CD8-positive, alpha-beta memory T cell (primary cell): ENCODE measurements at regions not wholly inside any gene's neighbourhood (a gene's known extent, or its start where the extent isn't known, plus 50 kb on each side); places are given as distances from the start of the nearest gene placed in this dataset.
A peak's percentile ranks its signal among the peaks of the same experiment; 100 is the strongest.
"Not testable (repeated sequence)": the region's sequence is repeated elsewhere in the genome, so short reads cannot be mapped to it uniquely, and the experiment has no call there.

Experiments used
- CTCF ChIA-PET: fragments of 350-600 bp; sonication (Branson Sonifier 250); formaldehyde crosslinking; loops from one replicate; lab custom pipeline; 2021; ENCODE audit warnings: antibody characterized with exemption; lab: Charles Lee
- POLR2A ChIA-PET: fragments of 350-600 bp; sonication (Branson Sonifier 250); formaldehyde crosslinking; loops from one replicate; lab custom pipeline; 2021; ENCODE audit warnings: antibody characterized with exemption; lab: Charles Lee
- DNase-seq, 5 donors: peaks; one replicate each; pipeline versions ENCODE4 v3.0.0 to v3.0.0-alpha.2; 2020 to 2022; ENCODE audit warnings: mixed read lengths in 1 of 5
- H3K27ac ChIP-seq: one replicate; pipeline ENCODE4 v1.7.0; 2013; ENCODE audit warnings: low read depth, mild to moderate bottlenecking, low read length, moderate library complexity
- H3K27me3 ChIP-seq: 2 replicates; pipeline ENCODE4 v1.7.0; 2013; ENCODE audit warnings: low read length, mild to moderate bottlenecking; ENCODE audit not compliant: insufficient read depth, poor library complexity, severe bottlenecking
- H3K36me3 ChIP-seq: 2 replicates; pipeline ENCODE4 v1.7.0; 2013; ENCODE audit warnings: mild to moderate bottlenecking, low read length, moderate library complexity; ENCODE audit not compliant: insufficient read depth
- H3K4me1 ChIP-seq: 2 replicates; pipeline ENCODE4 v1.7.0; 2013; ENCODE audit warnings: mild to moderate bottlenecking, low read length, moderate library complexity; ENCODE audit not compliant: insufficient read depth
- H3K4me3 ChIP-seq: 2 replicates; pipeline ENCODE4 v1.7.0; 2013; ENCODE audit warnings: mild to moderate bottlenecking, low read length
- H3K9me3 ChIP-seq: 2 replicates; pipeline ENCODE4 v1.7.0; 2013; ENCODE audit warnings: mild to moderate bottlenecking, low read length
- H3K27ac Mint-ChIP-seq, 8 donors: one replicate each; pipeline ENCODE4 v1.8.0; 2020 to 2021; ENCODE audit warnings: mixed read lengths in 8 of 8, mild to moderate bottlenecking in 6 of 8, inconsistent platforms in 3 of 8, moderate library complexity in 3 of 8
- H3K27me3 Mint-ChIP-seq, 2 donors: one replicate each; pipeline ENCODE4 v1.8.0; 2020 to 2021; ENCODE audit warnings: mixed read lengths in 2 of 2, mild to moderate bottlenecking in 1 of 2, moderate library complexity in 1 of 2
- H3K36me3 Mint-ChIP-seq, 3 donors: one replicate each; pipeline ENCODE4 v1.8.0; 2020 to 2021; ENCODE audit warnings: mixed read lengths in 3 of 3, inconsistent platforms in 1 of 3, mild to moderate bottlenecking in 1 of 3
- H3K4me1 Mint-ChIP-seq, 3 donors: one replicate each; pipeline ENCODE4 v1.8.0; 2020 to 2021; ENCODE audit warnings: mixed read lengths in 3 of 3, inconsistent platforms in 1 of 3, mild to moderate bottlenecking in 1 of 3
- H3K4me3 Mint-ChIP-seq, 7 donors: one replicate each; pipeline ENCODE4 v1.8.0; 2020 to 2021; ENCODE audit warnings: mixed read lengths in 7 of 7, mild to moderate bottlenecking in 6 of 7, moderate library complexity in 4 of 7, inconsistent platforms in 2 of 7
- H3K9me3 Mint-ChIP-seq, 5 donors: one replicate each; pipeline ENCODE4 v1.8.0; 2020 to 2022; ENCODE audit warnings: mixed read lengths in 5 of 5, mild to moderate bottlenecking in 3 of 5, moderate library complexity in 2 of 5, inconsistent platforms in 1 of 5

GRCh38 chr14:106234525-106235254 is 708.3 kb downstream of the TMEM121 start:
- H3K4me1 ChIP-seq: peaks cover 20% of the 10 kb centered on the region
- H3K27ac ChIP-seq, H3K9me3 Mint-ChIP-seq, H3K36me3 ChIP-seq, H3K36me3 Mint-ChIP-seq, H3K27me3 ChIP-seq, H3K4me3 Mint-ChIP-seq, POLR2A ChIA-PET, H3K27ac Mint-ChIP-seq, H3K4me3 ChIP-seq, H3K9me3 ChIP-seq: not testable (repeated sequence)
- peaks cover 21 to 37% of the 10 kb centered on the region in 2 donors for H3K27me3 Mint-ChIP-seq
- H3K4me1 Mint-ChIP-seq: peaks cover 12 to 26% (median 22%) of the 10 kb centered on the region in 3 donors
- peak in 3 of 5 donors; percentile 10 to 50 (median 17) for DNase-seq
- CTCF ChIA-PET: interaction anchor here (0.9 to 1.7 kb wide), 3 partner anchors 10 to 13 kb away, joined by 3 to 4 read pairs (median 3); no protein-coding TSS in a partner anchor

- Histone ChIP-seq H3K9me3 (no peaks in the 10 kb centered on the region), H3K27ac (no peak overlapping the region), H3K27me3 (no peaks in the 10 kb centered on the region), H3K4me1 (peaks cover 14% of the 10 kb centered on the region), H3K4me3 (no peak overlapping the region), H3K36me3 (no peaks in the 10 kb centered on the region)
- no peak overlapping the region for H3K4me3 Mint-ChIP-seq
- no peaks in the 10 kb centered on the region for H3K9me3 Mint-ChIP-seq
- H3K27ac Mint-ChIP-seq: peak overlapping the region in 1 of 8 donors; percentile 15
- CTCF ChIA-PET: interaction anchor here (0.9 kb wide), 2 partner anchors 10 to 12 kb away, joined by 3 to 4 read pairs; no protein-coding TSS in a partner anchor
- H3K27me3 Mint-ChIP-seq: peaks cover 17 to 43% of the 10 kb centered on the region in 2 donors
- no peaks in the 10 kb centered on the region for H3K36me3 Mint-ChIP-seq
- POLR2A ChIA-PET: no interaction called here
- DNase-seq: no peak
- peaks cover 12 to 26% (median 22%) of the 10 kb centered on the region in 3 donors for H3K4me1 Mint-ChIP-seq
These were observed 709.2 kb downstream of the TMEM121 start for GRCh38 chr14:106235356-106236159.

- Mint-ChIP-seq H3K27me3 (peaks cover 36 to 62% of the 10 kb centered on the region in 2 donors), H3K9me3 (peaks cover 0 to 8% (median 5%) of the 10 kb centered on the region in 5 donors), H3K4me1 (no peaks in the 10 kb centered on the region), H3K36me3 (peaks cover 0 to 4% (median 0%) of the 10 kb centered on the region in 3 donors), H3K27ac (no peak overlapping the region), H3K4me3 (no peak overlapping the region)
- CTCF ChIA-PET: interaction anchor here (1.1 to 1.3 kb wide), 2 partner anchors 8 to 13 kb away, joined by 3 to 7 read pairs; no protein-coding TSS in a partner anchor
- no peaks in the 10 kb centered on the region for H3K36me3 ChIP-seq
- no peak for DNase-seq
- no peaks in the 10 kb centered on the region for H3K27me3 ChIP-seq
- no peak overlapping the region for H3K4me3 ChIP-seq
- no peaks in the 10 kb centered on the region for H3K4me1 ChIP-seq
- H3K9me3 ChIP-seq: no peaks in the 10 kb centered on the region
- POLR2A ChIA-PET: no interaction called here
- no peak overlapping the region for H3K27ac ChIP-seq
These were observed 722.2 kb downstream of the TMEM121 start for GRCh38 chr14:106248321-106249192.

- H3K4me1 Mint-ChIP-seq, H3K4me3 ChIP-seq, H3K36me3 Mint-ChIP-seq, H3K27me3 ChIP-seq, H3K36me3 ChIP-seq, H3K9me3 Mint-ChIP-seq, POLR2A ChIA-PET, H3K4me3 Mint-ChIP-seq, H3K27ac ChIP-seq, DNase-seq, H3K4me1 ChIP-seq, H3K9me3 ChIP-seq, CTCF ChIA-PET, H3K27ac Mint-ChIP-seq: not testable (repeated sequence)
- peaks cover 18 to 59% of the 10 kb centered on the region in 2 donors for H3K27me3 Mint-ChIP-seq
These were observed 727.6 kb downstream of the TMEM121 start for GRCh38 chr14:106253995-106254394.

- H3K4me3 Mint-ChIP-seq, H3K27ac ChIP-seq, H3K4me1 Mint-ChIP-seq, H3K36me3 ChIP-seq, H3K27me3 ChIP-seq, H3K9me3 ChIP-seq, H3K27ac Mint-ChIP-seq, H3K36me3 Mint-ChIP-seq, POLR2A ChIA-PET, H3K4me1 ChIP-seq, H3K4me3 ChIP-seq, H3K9me3 Mint-ChIP-seq: not testable (repeated sequence)
- CTCF ChIA-PET: interaction anchor here (0.8 to 2.1 kb wide), 7 partner anchors 10 to 116 kb away, joined by 3 to 7 read pairs (median 5); no protein-coding TSS in a partner anchor
- peak; percentile 44 to 76 (median 68) for DNase-seq
- H3K27me3 Mint-ChIP-seq: peaks cover 16 to 72% of the 10 kb centered on the region in 2 donors
These were observed 731.2 kb downstream of the TMEM121 start for GRCh38 chr14:106257569-106257994.

GRCh38 chr14:106268013-106268727 is 741.8 kb downstream of the TMEM121 start:
- Histone ChIP-seq H3K27me3 (no peaks in the 10 kb centered on the region), H3K4me1 (peaks cover 5% of the 10 kb centered on the region), H3K4me3 (no peak overlapping the region), H3K36me3 (no peaks in the 10 kb centered on the region), H3K9me3 (no peaks in the 10 kb centered on the region), H3K27ac (no peak overlapping the region)
- no peaks in the 10 kb centered on the region for H3K9me3 Mint-ChIP-seq
- peaks cover 24 to 66% of the 10 kb centered on the region in 2 donors for H3K27me3 Mint-ChIP-seq
- peaks cover 9 to 14% (median 10%) of the 10 kb centered on the region in 3 donors for H3K4me1 Mint-ChIP-seq
- DNase-seq: peak; percentile 34 to 78 (median 57)
- POLR2A ChIA-PET: no interaction called here
- CTCF ChIA-PET: interaction anchor here (1.1 to 1.3 kb wide), 2 partner anchors 11 to 59 kb away, joined by 3 to 5 read pairs; no protein-coding TSS in a partner anchor
- H3K4me3 Mint-ChIP-seq: no peak overlapping the region
- H3K27ac Mint-ChIP-seq: peak overlapping the region in 3 of 8 donors; percentile 11 to 68 (median 20)
- H3K36me3 Mint-ChIP-seq: no peaks in the 10 kb centered on the region

GRCh38 chr14:106269029-106269428 is 742.6 kb downstream of the TMEM121 start:
- Mint-ChIP-seq H3K4me1 (peaks cover 9 to 14% (median 10%) of the 10 kb centered on the region in 3 donors), H3K9me3 (no peaks in the 10 kb centered on the region), H3K36me3 (no peaks in the 10 kb centered on the region), H3K27ac (no peak overlapping the region), H3K4me3 (no peak overlapping the region), H3K27me3 (peaks cover 27 to 60% of the 10 kb centered on the region in 2 donors)
- H3K9me3 ChIP-seq: no peaks in the 10 kb centered on the region
- DNase-seq: no peak
- POLR2A ChIA-PET: no interaction called here
- H3K27me3 ChIP-seq: no peaks in the 10 kb centered on the region
- H3K36me3 ChIP-seq: no peaks in the 10 kb centered on the region
- no peak overlapping the region for H3K4me3 ChIP-seq
- CTCF ChIA-PET: interaction anchor here (1.1 to 1.3 kb wide), 2 partner anchors 12 to 60 kb away, joined by 3 to 5 read pairs; no protein-coding TSS in a partner anchor
- H3K27ac ChIP-seq: no peak overlapping the region
- peaks cover 5% of the 10 kb centered on the region for H3K4me1 ChIP-seq
